ENCODE measurements at regions not wholly inside any gene's neighbourhood (a gene's known extent, or its start where the extent isn't known, plus 50 kb on each side); places are given as distances from the start of the nearest gene placed in this dataset.
A peak's percentile ranks its signal among the peaks of the same experiment; 100 is the strongest.

GRCh38 chr9:13524245-13524644 is 244.8 kb upstream of the MPDZ start:
- H3K4me3 Mint-ChIP-seq (ENCODE audit: unreplicated experiment) = no peak overlapping the region
- peak overlapping the region; percentile 71 for H3K27ac Mint-ChIP-seq (ENCODE audit: unreplicated experiment)
- H3K27me3 Mint-ChIP-seq (ENCODE audit: unreplicated experiment) = no peaks in the 10 kb centered on the region
- no peaks in the 10 kb centered on the region for H3K36me3 Mint-ChIP-seq (ENCODE audit: low read depth, unreplicated experiment)
- peaks cover 53% of the 10 kb centered on the region for H3K4me1 Mint-ChIP-seq (ENCODE audit: unreplicated experiment)
- DNase-seq (ENCODE audit: low spot score) = no peak
- TF ChIP-seq CTCF (IDR thresholded peaks at IDR 0.05; ENCODE audit: unreplicated experiment) = no peak
- H3K9me3 Mint-ChIP-seq (ENCODE audit: unreplicated experiment) = no peaks in the 10 kb centered on the region

- TF ChIP-seq CTCF (IDR thresholded peaks at IDR 0.05; ENCODE audit: unreplicated experiment) = no peak
- H3K36me3 Mint-ChIP-seq (ENCODE audit: low read depth, unreplicated experiment) = peaks cover 22% of the 10 kb centered on the region
- no peak for DNase-seq (ENCODE audit: low spot score)
- H3K4me1 Mint-ChIP-seq (ENCODE audit: unreplicated experiment) = peaks cover 32% of the 10 kb centered on the region
- H3K9me3 Mint-ChIP-seq (ENCODE audit: unreplicated experiment) = peaks cover 6% of the 10 kb centered on the region
- peaks cover 2% of the 10 kb centered on the region for H3K27me3 Mint-ChIP-seq (ENCODE audit: unreplicated experiment)
- H3K4me3 Mint-ChIP-seq (ENCODE audit: unreplicated experiment) = no peak overlapping the region
- peak overlapping the region; percentile 82 for H3K27ac Mint-ChIP-seq (ENCODE audit: unreplicated experiment)
These were observed 240.6 kb upstream of the MPDZ start for GRCh38 chr9:13520069-13520468.

- Mint-ChIP-seq H3K4me3 (ENCODE audit: unreplicated experiment) (no peak overlapping the region), H3K27me3 (ENCODE audit: unreplicated experiment) (peaks cover 5% of the 10 kb centered on the region), H3K27ac (ENCODE audit: unreplicated experiment) (peak overlapping the region; percentile 40), H3K4me1 (ENCODE audit: unreplicated experiment) (peaks cover 17% of the 10 kb centered on the region), H3K9me3 (ENCODE audit: unreplicated experiment) (peaks cover 6% of the 10 kb centered on the region), H3K36me3 (ENCODE audit: low read depth, unreplicated experiment) (peaks cover 28% of the 10 kb centered on the region)
- no peak for DNase-seq (ENCODE audit: low spot score)
- no peak for TF ChIP-seq CTCF (IDR thresholded peaks at IDR 0.05; ENCODE audit: unreplicated experiment)
These were observed 234.4 kb upstream of the MPDZ start for GRCh38 chr9:13513716-13514444.

GRCh38 chr9:13513286-13513685 is 233.8 kb upstream of the MPDZ start:
- Mint-ChIP-seq H3K4me1 (ENCODE audit: unreplicated experiment) (peaks cover 16% of the 10 kb centered on the region), H3K9me3 (ENCODE audit: unreplicated experiment) (peaks cover 6% of the 10 kb centered on the region), H3K27me3 (ENCODE audit: unreplicated experiment) (peaks cover 5% of the 10 kb centered on the region), H3K4me3 (ENCODE audit: unreplicated experiment) (no peak overlapping the region), H3K36me3 (ENCODE audit: low read depth, unreplicated experiment) (peaks cover 28% of the 10 kb centered on the region), H3K27ac (ENCODE audit: unreplicated experiment) (peak overlapping the region; percentile 40)
- no peak for DNase-seq (ENCODE audit: low spot score)
- no peak for TF ChIP-seq CTCF (IDR thresholded peaks at IDR 0.05; ENCODE audit: unreplicated experiment)

GRCh38 chr9:13508681-13509080 is 229.2 kb upstream of the MPDZ start:
- peaks cover 20% of the 10 kb centered on the region for H3K4me1 Mint-ChIP-seq (ENCODE audit: unreplicated experiment)
- H3K4me3 Mint-ChIP-seq (ENCODE audit: unreplicated experiment) = no peak overlapping the region
- no peak for TF ChIP-seq CTCF (IDR thresholded peaks at IDR 0.05; ENCODE audit: unreplicated experiment)
- H3K9me3 Mint-ChIP-seq (ENCODE audit: unreplicated experiment) = no peaks in the 10 kb centered on the region
- H3K27ac Mint-ChIP-seq (ENCODE audit: unreplicated experiment) = no peak overlapping the region
- peaks cover 3% of the 10 kb centered on the region for H3K27me3 Mint-ChIP-seq (ENCODE audit: unreplicated experiment)
- H3K36me3 Mint-ChIP-seq (ENCODE audit: low read depth, unreplicated experiment) = peaks cover 8% of the 10 kb centered on the region
- DNase-seq (ENCODE audit: low spot score) = no peak

All from endothelial cell (in vitro differentiated cells).